Heart left ventricle (tissue), 16 donors: ENCODE measurements at regions not wholly inside any gene's neighbourhood (a gene's known extent, or its start where the extent isn't known, plus 50 kb on each side); places are given as distances from the start of the nearest gene placed in this dataset.
A peak's percentile ranks its signal among the peaks of the same experiment; 100 is the strongest.

Source experiments
- ATAC-seq, 4 donors: fragments of 200-7000 bp; cut with Tn5 transposase; one replicate each; pipeline ENCODE4 v1.9.1; 2020 to 2022; ENCODE audit warnings: moderate library complexity in 4 of 4, mild to moderate bottlenecking in 3 of 4, moderate number of reproducible peaks in 1 of 4
- DNase-seq, 5 donors: peaks; one replicate each; pipeline ENCODE4 v3.0.0-alpha.2; 2020
- H3K27ac ChIP-seq, 12 donors: fragments of 200-600 bp; sonication (generic) in 4 of 12; one replicate each; pipeline versions ENCODE4 v1.5.0 to v1.8.0; 2016 to 2022; ENCODE audit warnings: mild to moderate bottlenecking in 2 of 12
- H3K27me3 ChIP-seq, 9 donors: fragments of 200-600 bp; sonication (generic) in 2 of 9; one replicate each; pipeline versions ENCODE4 v1.5.1 to v1.8.0; 2016 to 2022; ENCODE audit warnings: mild to moderate bottlenecking in 3 of 9
- H3K36me3 ChIP-seq, 9 donors: fragments of 200-600 bp; sonication (generic) in 2 of 9; one replicate each; pipeline versions ENCODE4 v1.5.0 to v1.8.0; 2018 to 2022; ENCODE audit warnings: mild to moderate bottlenecking in 2 of 9
- H3K4me1 ChIP-seq, 12 donors: fragments of 200-600 bp; sonication (generic) in 4 of 12; one replicate each; pipeline versions ENCODE4 v1.5.0 to v1.8.0; 2016 to 2022; ENCODE audit warnings: mild to moderate bottlenecking in 3 of 12
- H3K4me3 ChIP-seq, 12 donors: fragments of 200-600 bp; sonication (generic) in 4 of 12; one replicate each; pipeline versions ENCODE4 v1.5.0 to v1.8.0; 2017 to 2022; ENCODE audit warnings: mild to moderate bottlenecking in 9 of 12, moderate library complexity in 4 of 12
- H3K9me3 ChIP-seq, 12 donors: fragments of 200-600 bp; sonication (generic) in 4 of 12; one replicate each; pipeline versions ENCODE4 v1.5.0 to v1.8.0; 2016 to 2022; ENCODE audit warnings: mild to moderate bottlenecking in 1 of 12
- CTCF ChIP-seq, 12 donors: fragments of 200-600 bp; sonication (generic) in 4 of 12; IDR thresholded peaks; one replicate each; pipeline versions ENCODE4 v1.5.0 to v1.8.0; 2018 to 2022; ENCODE audit warnings: antibody characterized with exemption in 12 of 12, mild to moderate bottlenecking in 5 of 12
- POLR2A ChIP-seq, 2 donors: fragments of 450-650 bp; IDR thresholded peaks; one replicate each; pipeline ENCODE4 v1.6.1; 2017; ENCODE audit warnings: antibody characterized with exemption in 2 of 2, mild to moderate bottlenecking in 2 of 2, moderate library complexity in 2 of 2
- WGBS, 4 donors: extraction: QIAGEN DNeasy Blood & Tissue Kit in 2 of 4; methylation state at CpG; one replicate each; pipeline versions ENCODE4 v1.1.5 to v1.1.7; 2013 to 2018; 5-methylcytosine and 5-hydroxymethylcytosine counted together
- intact Hi-C, 10 donors: fragments of 100-400 bp; cut with DNase I; formaldehyde crosslinking; loops; one replicate each; pipeline versions ENCODE4 v1.11.1 to v1.14.2; 2022
- donor health status: ischemic (EF 13 %, LVEDD 7.1; RV severe dilation, severe dysfunction).
- donor health status: healthy with polysubstance abuse.
- donor health status: DM: no; HTN: yes; CAD: no.
- donor health status: DM: no; HTN: no; CAD: no.
- donor health status: ischemic (EF 25% LVEDD 6.9; RV normal size, moderate dysfunction).
- donor health status: ischemic (EF 25% LVEDD 5.7; RV mildly dilated, moderate dysfunction).
- donor health status: healthy.
- donor health status: DM: yes; HTN: yes; CAD: no.
- donor health status: ischemic (EF 35%, LVEDD 5.7; RV mildly dilated, moderate dysfunction).
- donor health status: nonischemic (EF 11% LVEDD 7.7; RV severe dilation, severe dysfunction).
- donor health status: DM: yes; HTN: yes; CAD: no.
- donor health status: PGD.
- donor health status: ischemic (EF 29% LVEDD 5.4; RV normal size, mild dysfunction).
- donor health status: nonischemic (EF 23%, LVEDD 6.1; RV moderate dilation, normal function).

- no peak overlapping the region for H3K4me3 ChIP-seq
- no peaks in the 10 kb centered on the region for H3K4me1 ChIP-seq
- DNase-seq: no peak
- intact Hi-C loops: no loop called here
- no peaks in the 10 kb centered on the region for H3K9me3 ChIP-seq
- no peak overlapping the region for H3K27ac ChIP-seq
- no peak for TF ChIP-seq CTCF (IDR thresholded peaks at IDR 0.05)
- no peak for TF ChIP-seq POLR2A (IDR thresholded peaks at IDR 0.05)
- WGBS, 4 donors: 69 to 82% (median 74%) methylated on average over 3 of the region's 3 CpGs
- H3K36me3 ChIP-seq: no peaks in the 10 kb centered on the region
- no peak for ATAC-seq
- peaks cover 0 to 45% (median 0%) of the 10 kb centered on the region in 9 donors for H3K27me3 ChIP-seq
These were observed 69.5 kb downstream of the RTL9 start for GRCh38 chrX:110428144-110428543.

- Histone ChIP-seq H3K36me3 (no peaks in the 10 kb centered on the region), H3K9me3 (no peaks in the 10 kb centered on the region), H3K4me1 (no peaks in the 10 kb centered on the region), H3K4me3 (no peak overlapping the region), H3K27me3 (peaks cover 0 to 35% (median 0%) of the 10 kb centered on the region in 9 donors), H3K27ac (no peak overlapping the region)
- ATAC-seq: peak in 3 of 4 donors; percentile 44 to 69 (median 44)
- TF ChIP-seq CTCF (IDR thresholded peaks at IDR 0.05): no peak
- TF ChIP-seq POLR2A (IDR thresholded peaks at IDR 0.05): no peak
- DNase-seq: no peak
- intact Hi-C loops: no loop called here
- 72 to 97% (median 76%) methylated on average over 1 of the region's 1 CpG for WGBS, 4 donors
These were observed 71.8 kb downstream of the RTL9 start for GRCh38 chrX:110430293-110431076.

- intact Hi-C loops: no loop called here
- TF ChIP-seq CTCF (IDR thresholded peaks at IDR 0.05): no peak
- no peak for TF ChIP-seq POLR2A (IDR thresholded peaks at IDR 0.05)
- no peaks in the 10 kb centered on the region for H3K9me3 ChIP-seq
- H3K4me3 ChIP-seq: no peak overlapping the region
- H3K27ac ChIP-seq: no peak overlapping the region
- no peak for ATAC-seq
- H3K4me1 ChIP-seq: no peaks in the 10 kb centered on the region
- WGBS, 4 donors: 61 to 72% (median 65%) methylated on average over 12 of the region's 12 CpGs
- DNase-seq: no peak
- H3K36me3 ChIP-seq: no peaks in the 10 kb centered on the region
- peaks cover 0 to 38% (median 0%) of the 10 kb centered on the region in 9 donors for H3K27me3 ChIP-seq
These were observed 73.7 kb downstream of the RTL9 start for GRCh38 chrX:110432091-110432905.

- intact Hi-C loops: no loop called here
- ATAC-seq (peak in 3 of 4 donors; percentile 24 to 52 (median 37)), DNase-seq (no peak)
These were observed 74.2 kb downstream of the RTL9 start for GRCh38 chrX:110432906-110433215.

More at GRCh38 chrX:110432906-110433215, 74.2 kb downstream of the RTL9 start:
- H3K4me1 ChIP-seq: no peaks in the 10 kb centered on the region
- H3K4me3 ChIP-seq: no peak overlapping the region
- no peak for TF ChIP-seq POLR2A (IDR thresholded peaks at IDR 0.05)
- TF ChIP-seq CTCF (IDR thresholded peaks at IDR 0.05): no peak
- H3K9me3 ChIP-seq: no peaks in the 10 kb centered on the region
- no peaks in the 10 kb centered on the region for H3K36me3 ChIP-seq
- H3K27me3 ChIP-seq: peaks cover 0 to 40% (median 0%) of the 10 kb centered on the region in 9 donors
- 43 to 63% (median 47%) methylated on average over 6 of the region's 6 CpGs for WGBS, 4 donors
- no peak overlapping the region for H3K27ac ChIP-seq
